Epithelial cell of prostate (primary cell): ENCODE measurements at regions not wholly inside any gene's neighbourhood (a gene's known extent, or its start where the extent isn't known, plus 50 kb on each side); places are given as distances from the start of the nearest gene placed in this dataset.
A peak's percentile ranks its signal among the peaks of the same experiment; 100 is the strongest.

Experiments used
- DNase-seq: peaks from one replicate; pipeline ENCODE4 v3.0.0-alpha.2; 2011; ENCODE audit warnings: low read depth, low spot score
- H3K27ac ChIP-seq: fragments of 450-650 bp; 2 replicates; pipeline ENCODE4 v1.5.1; 2017; ENCODE audit warnings: mild to moderate bottlenecking

GRCh38 chr1:209386156-209386555, 197.4 kb upstream of the CAMK1G start:
- DNase-seq, result no peak
- peak overlapping the region; percentile 98 for H3K27ac ChIP-seq

- peak; percentile 87 for DNase-seq
- H3K27ac ChIP-seq, result peak overlapping the region; percentile 98
Measured at GRCh38 chr1:209387271-209387968, 196.1 kb upstream of the CAMK1G start.

DNA sequence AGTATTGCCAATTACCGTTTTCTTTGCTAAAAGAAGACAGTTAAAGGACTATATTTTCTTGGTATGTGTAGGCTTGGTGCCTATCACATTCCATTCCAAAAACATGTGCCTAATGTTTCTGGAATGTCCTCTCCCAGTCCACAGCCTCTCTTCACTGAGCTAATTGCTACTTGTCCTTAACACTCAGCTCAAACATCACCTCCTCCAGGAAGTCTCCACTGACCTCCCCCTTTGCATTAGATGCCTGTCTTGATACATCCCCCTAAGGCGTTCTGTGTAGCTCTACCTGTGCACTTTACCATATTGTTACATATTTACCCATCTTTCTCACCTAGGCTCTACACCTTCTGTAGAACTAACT, 195.6 kb upstream of the CAMK1G start:
- no peak for DNase-seq
- peak overlapping the region; percentile 98 for H3K27ac ChIP-seq

- no peak for DNase-seq
- H3K27ac ChIP-seq, result peak overlapping the region; percentile 98
Measured at GRCh38 chr1:209388358-209388757, 195.2 kb upstream of the CAMK1G start.

GRCh38 chr1:209389258-209389657, 194.3 kb upstream of the CAMK1G start:
- peak overlapping the region; percentile 98 for H3K27ac ChIP-seq
- DNase-seq, result peak; percentile 97

GRCh38 chr1:209389975-209390374, 193.5 kb upstream of the CAMK1G start:
- DNase-seq, result no peak
- peak overlapping the region; percentile 98 for H3K27ac ChIP-seq

DNA sequence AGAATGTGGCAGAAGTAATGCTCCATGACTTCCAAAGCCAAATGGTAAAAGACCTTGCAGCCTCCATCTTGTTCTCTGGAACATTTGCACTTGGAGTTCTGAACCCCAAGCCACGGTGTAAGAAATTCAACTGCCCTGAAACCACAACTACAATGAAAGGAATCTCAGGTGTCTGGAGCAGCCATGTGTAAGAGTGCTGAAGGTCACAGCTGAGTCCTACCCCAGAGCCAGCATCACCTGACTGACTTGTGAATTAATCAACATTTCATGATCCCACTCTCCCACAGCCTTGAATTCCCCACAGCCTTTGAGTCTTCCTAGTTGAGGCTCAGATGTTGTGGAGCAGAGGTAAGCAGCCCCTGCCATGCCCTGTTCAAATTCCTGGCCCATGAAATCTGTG, 192.8 kb upstream of the CAMK1G start:
- DNase-seq, result no peak

DNA sequence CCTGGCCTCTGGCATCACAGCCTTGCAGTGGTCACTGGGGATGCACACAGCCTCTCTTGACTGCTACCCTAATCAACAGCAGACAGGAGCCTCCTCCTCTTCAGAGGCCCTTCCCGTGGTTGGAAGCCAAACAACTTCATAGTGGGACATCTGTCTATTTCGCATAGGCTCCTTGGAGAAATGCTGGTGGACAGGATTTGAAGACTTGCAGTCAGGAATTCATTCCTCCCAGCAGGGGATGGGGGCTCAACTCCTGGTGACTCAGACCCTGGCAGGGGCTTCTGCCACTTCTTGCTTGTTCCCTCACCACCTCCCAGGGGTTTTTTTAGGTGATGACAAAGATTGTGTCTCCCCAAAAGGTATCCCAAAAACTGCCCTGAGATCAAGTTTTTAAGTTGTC, 191.7 kb upstream of the CAMK1G start:
- DNase-seq, result no peak

More for the DNA sequence above, 192.8 kb upstream of the CAMK1G start:
- H3K27ac ChIP-seq, result peak overlapping the region; percentile 98

DNA sequence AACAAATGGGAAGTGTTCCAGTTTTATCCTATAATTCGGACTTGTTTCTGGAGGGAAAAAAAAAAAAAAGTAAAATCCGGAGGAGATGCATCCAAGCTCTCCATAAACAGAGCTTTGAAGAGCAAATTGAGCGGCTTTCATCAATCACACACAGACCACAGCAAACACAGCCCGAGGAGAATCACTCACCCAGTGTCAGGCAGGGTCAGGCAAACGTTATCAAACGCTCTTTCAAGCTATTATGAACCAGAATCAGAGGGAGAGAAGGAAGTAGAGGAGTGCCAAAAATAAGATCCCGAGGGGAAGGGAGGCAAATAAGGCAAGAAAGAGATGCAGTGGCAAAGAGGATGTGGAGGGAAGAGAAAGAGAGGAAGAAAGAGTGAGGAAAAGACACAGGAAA, 188.3 kb upstream of the CAMK1G start:
- H3K27ac ChIP-seq, result peak overlapping the region; percentile 30
- no peak for DNase-seq

More for the DNA sequence above, 191.7 kb upstream of the CAMK1G start:
- no peak overlapping the region for H3K27ac ChIP-seq

- no peak for DNase-seq
- H3K27ac ChIP-seq, result peak overlapping the region; percentile 97
Measured at GRCh38 chr1:209397371-209397770, 186.1 kb upstream of the CAMK1G start.

DNA sequence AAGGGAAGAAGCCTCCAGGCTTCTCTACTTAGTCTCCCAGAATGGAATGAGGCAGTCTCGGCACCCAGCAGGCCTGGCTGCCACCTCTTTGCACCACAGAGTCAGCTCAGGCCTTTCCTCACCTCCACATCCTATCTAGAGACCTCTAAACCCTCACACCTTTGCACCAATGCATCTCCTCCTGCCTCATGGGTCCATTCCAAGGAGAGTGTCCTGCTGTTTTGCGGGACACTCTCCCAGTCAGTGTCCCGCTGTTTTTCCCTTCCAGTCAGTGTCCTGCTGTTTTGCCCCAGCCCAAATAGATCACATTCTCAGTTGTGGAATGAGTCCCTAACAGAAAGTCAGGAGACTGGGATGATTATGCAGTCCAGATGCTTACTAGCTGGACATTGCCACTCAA, 185.6 kb upstream of the CAMK1G start:
- no peak for DNase-seq
- H3K27ac ChIP-seq, result peak overlapping the region; percentile 97

GRCh38 chr1:209398313-209398991, 185.1 kb upstream of the CAMK1G start:
- H3K27ac ChIP-seq, result peak overlapping the region; percentile 97
- DNase-seq, result peak; percentile 98

DNA sequence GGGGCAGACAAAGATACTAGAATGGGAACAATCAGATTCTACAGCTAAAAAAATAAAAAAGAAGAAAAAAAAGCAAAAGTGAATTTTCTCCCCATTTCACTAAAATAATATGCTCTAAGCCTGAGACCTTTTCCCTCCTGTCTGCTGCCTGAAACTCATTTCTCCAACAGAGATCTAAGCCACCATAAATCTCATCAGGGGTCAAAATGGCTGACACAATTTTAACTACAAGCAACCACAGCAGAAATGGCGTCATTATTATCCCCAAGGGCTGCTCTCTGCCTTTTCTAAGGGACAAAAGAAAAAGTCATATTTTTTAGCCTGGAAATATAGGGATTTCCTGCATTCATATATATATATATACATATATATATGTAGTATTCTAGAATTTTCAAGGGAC, 183.7 kb upstream of the CAMK1G start:
- H3K27ac ChIP-seq, result peak overlapping the region; percentile 97
- DNase-seq, result no peak

DNA sequence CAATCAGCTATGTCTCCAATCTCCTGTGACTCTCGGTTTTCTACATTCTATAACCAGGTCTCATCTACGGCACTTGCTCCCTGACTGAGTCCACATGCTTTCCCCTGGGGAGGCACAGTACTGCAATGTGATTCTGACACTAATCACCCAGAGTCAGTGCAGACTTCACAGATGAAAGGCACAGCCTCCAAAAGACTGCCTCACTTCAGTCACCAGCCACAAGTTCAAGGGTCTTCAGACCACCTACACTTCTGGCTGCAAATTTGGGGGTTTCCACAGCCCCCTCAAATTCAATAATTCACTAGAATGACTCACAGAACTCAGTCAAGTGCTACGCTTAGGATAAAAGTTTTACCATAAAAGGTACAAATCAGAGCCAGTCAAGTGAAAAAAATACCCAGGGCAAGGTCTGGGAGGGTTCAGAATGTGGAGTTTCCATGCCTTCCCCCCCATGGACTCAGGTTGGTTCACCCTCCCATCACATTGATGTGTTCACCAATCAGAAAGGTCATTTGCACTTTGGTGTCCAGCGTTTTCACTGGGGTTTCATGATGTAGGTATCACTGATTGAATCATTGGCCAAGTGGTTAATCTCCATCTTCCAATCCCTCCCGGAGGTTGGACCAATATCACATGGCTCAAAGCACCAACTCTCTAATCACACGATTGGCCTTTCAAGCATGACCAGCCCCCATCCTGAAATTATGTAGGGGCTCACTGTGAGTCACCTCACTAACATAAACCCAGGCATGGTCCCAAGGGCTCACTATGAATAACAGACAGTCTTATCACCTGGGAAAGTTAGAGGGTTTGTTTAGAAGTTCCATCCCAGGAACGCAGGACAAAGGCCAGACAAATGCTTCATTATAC, 182.9 kb upstream of the CAMK1G start:
- peak overlapping the region; percentile 97 for H3K27ac ChIP-seq
- no peak for DNase-seq

DNA sequence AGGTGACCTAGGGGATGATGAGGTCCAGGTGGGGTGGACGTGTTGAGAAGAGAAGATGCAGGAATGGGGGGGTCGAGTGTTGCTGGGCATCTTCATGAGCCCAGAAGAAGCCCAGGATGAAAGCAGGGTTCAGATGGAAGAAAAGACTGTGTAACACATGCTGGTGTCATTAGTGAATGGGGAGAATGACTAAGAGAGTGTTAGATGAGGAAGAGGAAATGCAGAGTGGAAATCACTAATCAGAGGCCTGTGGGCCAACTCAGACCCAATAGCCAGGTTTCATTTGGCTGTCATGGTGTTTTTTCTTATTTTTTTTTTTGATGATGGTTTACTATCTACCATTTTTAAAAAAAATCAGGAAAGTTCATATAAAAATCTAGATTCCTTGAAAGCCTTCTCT, 180.8 kb upstream of the CAMK1G start:
- peak overlapping the region; percentile 100 for H3K27ac ChIP-seq
- no peak for DNase-seq

- H3K27ac ChIP-seq, result peak overlapping the region; percentile 100
Measured at GRCh38 chr1:209403921-209404320, 179.6 kb upstream of the CAMK1G start.

GRCh38 chr1:209404577-209404976, 178.9 kb upstream of the CAMK1G start:
- DNase-seq, result no peak
- peak overlapping the region; percentile 100 for H3K27ac ChIP-seq

More at GRCh38 chr1:209403921-209404320, 179.6 kb upstream of the CAMK1G start:
- DNase-seq, result no peak

DNA sequence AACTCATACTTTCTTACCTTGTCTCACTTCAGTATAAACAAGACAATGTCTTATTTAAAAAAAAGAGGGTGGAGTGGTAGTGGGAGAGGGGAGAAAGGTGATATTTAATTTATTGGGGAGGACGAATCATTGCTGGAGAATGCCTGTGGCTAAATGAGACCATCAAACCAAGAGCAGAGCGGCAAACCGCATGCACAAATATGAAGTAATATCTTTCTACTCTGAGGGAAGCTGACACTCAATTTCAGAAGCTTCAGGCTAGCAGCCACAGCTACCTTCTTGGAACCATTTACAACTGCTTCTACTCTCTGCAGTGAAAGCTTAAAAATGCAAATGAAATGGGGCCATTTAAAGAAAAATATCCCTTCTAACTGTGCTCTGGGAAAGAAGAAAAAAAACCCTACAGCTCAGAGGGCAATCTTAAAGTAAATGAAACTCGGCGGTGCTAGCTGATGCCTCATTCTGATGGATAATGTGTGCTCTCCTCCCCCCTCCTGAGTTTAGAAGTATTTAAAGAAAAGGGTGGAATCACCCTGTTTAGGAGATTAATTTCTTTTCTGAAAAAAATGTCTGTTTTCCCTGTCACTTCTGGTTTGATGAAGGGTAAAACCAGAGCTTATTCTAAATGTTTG, 178.2 kb upstream of the CAMK1G start:
- H3K27ac ChIP-seq, result peak overlapping the region; percentile 100
- no peak for DNase-seq

GRCh38 chr1:209406168-209406567, 177.3 kb upstream of the CAMK1G start:
- H3K27ac ChIP-seq, result peak overlapping the region; percentile 100
- DNase-seq, result no peak

GRCh38 chr1:209406595-209406994, 176.9 kb upstream of the CAMK1G start:
- DNase-seq, result no peak
- peak overlapping the region; percentile 100 for H3K27ac ChIP-seq
